H1 (cell line): ENCODE measurements at regions not wholly inside any gene's neighbourhood (a gene's known extent, or its start where the extent isn't known, plus 50 kb on each side); places are given as distances from the start of the nearest gene placed in this dataset.

ENCODE experiments used
- ATF2 ChIP-seq: IDR thresholded peaks from 2 replicates; pipeline ENCODE4 v1.6.1; 2012; ENCODE audit warnings: low read length, inconsistent platforms
- EGR1 ChIP-seq: IDR thresholded peaks from 2 replicates; pipeline ENCODE4 v1.6.1; 2011; ENCODE audit warnings: low read depth, low read length, borderline replicate concordance
- HDAC6 ChIP-seq: IDR thresholded peaks from one replicate; pipeline ENCODE4 v1.7.1; 2012; ENCODE audit warnings: low read depth, mild to moderate bottlenecking, inconsistent platforms, low read length, moderate library complexity
- KDM1A ChIP-seq: fragments of 200-600, 300-600 bp; sonication (generic); IDR thresholded peaks from 2 replicates; pipeline ENCODE4 v1.7.1; 2016; ENCODE audit warnings: mild to moderate bottlenecking, low read length, borderline replicate concordance
- MAFK ChIP-seq: IDR thresholded peaks from 2 replicates; pipeline ENCODE4 v1.6.1; 2012; ENCODE audit warnings: low read depth, mild to moderate bottlenecking, improper control_type of control experiment, low read length
- POLR2AphosphoS5 ChIP-seq: IDR thresholded peaks from 2 replicates; pipeline ENCODE4 v1.6.1; 2011; ENCODE audit warnings: low read depth, low read length
- RFX5 ChIP-seq: IDR thresholded peaks from 2 replicates; pipeline ENCODE4 v1.6.1; 2011; ENCODE audit warnings: low read depth, low read length, improper control_type of control experiment, borderline replicate concordance
- SUZ12 ChIP-seq: fragments of 200-600 bp; sonication (generic); IDR thresholded peaks from 2 replicates; pipeline ENCODE4 v1.6.1; 2012; ENCODE audit warnings: mild to moderate bottlenecking, inconsistent platforms, low read length, moderate library complexity, mixed read lengths
- TF ChIP-seq, protein P1 (sequence below), 3 experiments: IDR thresholded peaks; 1 replicate in 2 of 3; 2 replicates in 1 of 3; pipeline versions ENCODE4 v1.5.1 to v1.6.1; 2011; ENCODE audit warnings: low read length in 3 of 3, mild to moderate bottlenecking in 3 of 3, inconsistent platforms in 2 of 3, low read depth in 1 of 3, moderate library complexity in 1 of 3; ENCODE audit not compliant: insufficient read depth in 1 of 3; ENCODE audit errors: control extremely low read depth in 1 of 3

DNA sequence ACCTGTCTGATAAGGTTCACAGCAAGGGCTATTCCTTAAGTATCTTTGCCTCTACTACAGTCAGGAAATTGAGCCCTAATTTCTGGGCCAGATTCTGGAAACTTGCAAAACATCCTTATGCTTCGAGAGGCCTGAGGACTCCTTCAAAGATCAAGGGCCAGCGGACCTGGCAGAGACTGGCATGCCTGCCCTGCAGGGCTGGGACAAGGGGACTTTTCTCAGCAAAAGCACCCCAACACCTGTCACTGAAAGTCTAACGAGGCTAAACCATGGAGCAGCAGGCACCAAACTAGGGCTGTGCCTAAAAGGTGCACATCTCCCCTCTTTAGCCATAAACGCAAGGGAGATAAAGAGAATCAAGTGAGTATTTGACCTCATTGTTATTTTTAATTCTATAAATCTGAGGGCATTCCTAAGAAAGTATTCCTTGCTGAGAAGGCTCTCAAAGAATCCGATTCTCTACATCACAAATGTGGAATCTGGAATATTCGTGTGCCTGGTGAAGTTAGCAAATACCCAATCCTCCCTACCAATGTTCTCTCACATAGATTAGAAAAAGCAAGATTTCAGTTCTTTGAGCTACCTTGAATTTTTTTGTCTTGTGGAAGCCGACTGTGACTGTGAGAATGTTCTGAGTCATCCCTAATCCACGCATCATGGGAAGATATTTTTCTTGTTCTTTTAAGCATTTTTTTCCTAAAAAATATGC, 328.2 kb upstream of the NOVA1 start:
- no peak for TF ChIP-seq HDAC6
- TF ChIP-seq, protein P1, sequence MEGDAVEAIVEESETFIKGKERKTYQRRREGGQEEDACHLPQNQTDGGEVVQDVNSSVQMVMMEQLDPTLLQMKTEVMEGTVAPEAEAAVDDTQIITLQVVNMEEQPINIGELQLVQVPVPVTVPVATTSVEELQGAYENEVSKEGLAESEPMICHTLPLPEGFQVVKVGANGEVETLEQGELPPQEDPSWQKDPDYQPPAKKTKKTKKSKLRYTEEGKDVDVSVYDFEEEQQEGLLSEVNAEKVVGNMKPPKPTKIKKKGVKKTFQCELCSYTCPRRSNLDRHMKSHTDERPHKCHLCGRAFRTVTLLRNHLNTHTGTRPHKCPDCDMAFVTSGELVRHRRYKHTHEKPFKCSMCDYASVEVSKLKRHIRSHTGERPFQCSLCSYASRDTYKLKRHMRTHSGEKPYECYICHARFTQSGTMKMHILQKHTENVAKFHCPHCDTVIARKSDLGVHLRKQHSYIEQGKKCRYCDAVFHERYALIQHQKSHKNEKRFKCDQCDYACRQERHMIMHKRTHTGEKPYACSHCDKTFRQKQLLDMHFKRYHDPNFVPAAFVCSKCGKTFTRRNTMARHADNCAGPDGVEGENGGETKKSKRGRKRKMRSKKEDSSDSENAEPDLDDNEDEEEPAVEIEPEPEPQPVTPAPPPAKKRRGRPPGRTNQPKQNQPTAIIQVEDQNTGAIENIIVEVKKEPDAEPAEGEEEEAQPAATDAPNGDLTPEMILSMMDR (IDR thresholded peaks at IDR 0.05; ENCODE audit: control extremely low read depth in 1 of 3, insufficient read depth in 1 of 3, low read depth in 1 of 3, low read length in 3 of 3): no peak
- TF ChIP-seq MAFK: no peak
- no peak for TF ChIP-seq POLR2AphosphoS5
- no peak for TF ChIP-seq RFX5
- TF ChIP-seq KDM1A: no peak
- TF ChIP-seq SUZ12: no peak
- no peak for TF ChIP-seq EGR1
- no peak for TF ChIP-seq ATF2
